HUES64 (cell line): ENCODE measurements at regions not wholly inside any gene's neighbourhood (a gene's known extent, or its start where the extent isn't known, plus 50 kb on each side); places are given as distances from the start of the nearest gene placed in this dataset.
"Not testable (repeated sequence)": the region's sequence is repeated elsewhere in the genome, so short reads cannot be mapped to it uniquely, and the experiment has no call there.

Experiments
- H3K27ac ChIP-seq: 2 replicates; pipeline ENCODE4 v1.7.0; 2013; ENCODE audit warnings: low read depth, low read length, inconsistent platforms
- H3K27me3 ChIP-seq: 2 replicates; pipeline ENCODE4 v1.6.1; 2013; ENCODE audit warnings: mild to moderate bottlenecking, low read length; ENCODE audit not compliant: insufficient read depth
- H3K36me3 ChIP-seq: 2 replicates; pipeline ENCODE4 v1.6.1; 2013; ENCODE audit warnings: mild to moderate bottlenecking, low read length; ENCODE audit not compliant: insufficient read depth
- H3K4me1 ChIP-seq: 2 replicates; pipeline ENCODE4 v1.6.1; 2013; ENCODE audit warnings: mild to moderate bottlenecking, low read length, moderate library complexity; ENCODE audit not compliant: insufficient read depth
- H3K4me3 ChIP-seq: 2 replicates; pipeline ENCODE4 v1.5.1; 2013; ENCODE audit warnings: mild to moderate bottlenecking, low read length, moderate library complexity
- H3K9ac ChIP-seq: 2 replicates; pipeline ENCODE4 v1.6.1; 2013; ENCODE audit warnings: mild to moderate bottlenecking, low read depth, low read length
- H3K9me3 ChIP-seq: 2 replicates; pipeline ENCODE4 v1.6.1; 2013; ENCODE audit warnings: low read depth, low read length; ENCODE audit not compliant: insufficient read depth
- WGBS: fragments of 150-250, 120-280 bp; methylation state at CpG from one replicate; pipeline ENCODE4 v1.1.7; 2013; ENCODE audit warnings: missing lambda C conversion rate; 5-methylcytosine and 5-hydroxymethylcytosine counted together

DNA sequence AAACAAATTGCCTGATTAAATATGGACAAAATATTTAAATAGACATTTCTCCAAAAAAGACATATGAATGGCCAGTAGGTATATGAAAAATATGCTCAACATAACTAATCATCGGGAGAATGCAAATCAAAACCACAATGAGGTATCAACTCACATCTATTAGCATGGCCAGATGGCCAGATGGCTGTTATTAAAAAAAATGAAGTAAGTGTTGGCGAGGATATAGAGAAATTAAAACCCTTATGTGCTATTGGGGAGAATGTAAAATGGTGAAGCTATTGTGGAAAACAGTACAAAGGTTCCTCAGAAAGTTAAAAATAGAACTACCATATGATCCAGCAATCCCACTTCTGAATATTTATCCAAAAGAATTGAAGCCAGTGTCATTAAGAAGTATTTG lies 272.3 kb upstream of the ZNF804A start:
- Histone ChIP-seq H3K9ac (no peak overlapping the region), H3K36me3 (no peaks in the 10 kb centered on the region), H3K4me1 (no peaks in the 10 kb centered on the region), H3K27ac (no peak overlapping the region), H3K4me3 (no peak overlapping the region), H3K27me3 (no peaks in the 10 kb centered on the region), H3K9me3 (no peaks in the 10 kb centered on the region)
- 98% methylated on average over 2 of the region's 2 CpGs for WGBS

- not testable (repeated sequence) for H3K4me3 ChIP-seq, H3K27ac ChIP-seq, H3K27me3 ChIP-seq, H3K9ac ChIP-seq, H3K9me3 ChIP-seq, H3K4me1 ChIP-seq, H3K36me3 ChIP-seq
- WGBS, result 88% methylated on average over 30 of the region's 30 CpGs
These were observed 270.5 kb upstream of the ZNF804A start for GRCh38 chr2:184327805-184328204.

DNA sequence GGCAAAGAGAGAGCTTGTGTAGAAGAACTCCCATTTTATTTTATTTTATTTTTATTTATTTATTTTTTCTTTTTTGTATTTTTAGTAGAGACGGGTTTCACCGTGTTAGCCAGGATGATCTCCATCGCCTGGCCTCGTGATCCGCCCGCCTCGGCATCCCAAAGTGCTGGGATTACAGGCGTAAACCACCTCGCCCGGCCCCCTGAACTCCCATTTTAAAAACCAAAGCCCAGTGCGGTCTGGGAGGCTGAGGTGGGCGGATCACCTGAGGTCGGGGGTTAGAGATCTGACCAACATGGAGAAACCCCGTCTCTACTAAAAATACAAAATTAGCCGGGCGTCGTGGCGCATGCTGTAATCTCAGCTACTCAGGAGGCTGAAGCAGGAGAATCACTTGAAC lies 267.8 kb upstream of the ZNF804A start:
- H3K27me3 ChIP-seq, result peaks cover 14% of the 10 kb centered on the region
- H3K9ac ChIP-seq, H3K27ac ChIP-seq, H3K36me3 ChIP-seq, H3K4me1 ChIP-seq, H3K9me3 ChIP-seq, H3K4me3 ChIP-seq: not testable (repeated sequence)
- WGBS, result 96% methylated on average over 18 of the region's 18 CpGs

DNA sequence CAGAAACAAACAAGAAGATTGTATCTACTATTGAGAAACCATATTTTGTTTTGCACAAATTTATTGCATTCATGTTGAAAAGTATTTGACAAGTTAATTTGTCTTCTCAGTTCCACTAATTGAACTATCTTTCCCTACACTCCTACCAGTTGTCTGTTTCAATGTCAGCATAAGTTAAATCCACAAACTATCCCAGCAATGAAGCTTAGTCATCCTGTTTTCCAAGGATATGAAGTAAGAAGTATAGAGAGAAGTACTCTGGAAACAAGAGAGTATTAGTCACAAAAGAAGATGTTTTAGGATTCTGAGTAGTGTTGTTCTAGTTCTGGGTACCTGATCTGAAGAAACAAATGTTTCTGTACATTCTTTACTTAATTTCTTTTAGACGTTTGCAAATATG lies 261.6 kb upstream of the ZNF804A start:
- Histone ChIP-seq H3K9me3 (no peaks in the 10 kb centered on the region), H3K27ac (no peak overlapping the region), H3K27me3 (peaks cover 73% of the 10 kb centered on the region), H3K9ac (no peak overlapping the region), H3K4me1 (peaks cover 21% of the 10 kb centered on the region; the same call in 1 of the 2 replicates), H3K4me3 (no peak overlapping the region), H3K36me3 (no peaks in the 10 kb centered on the region)
- 60% methylated on average over 1 of the region's 1 CpG for WGBS

DNA sequence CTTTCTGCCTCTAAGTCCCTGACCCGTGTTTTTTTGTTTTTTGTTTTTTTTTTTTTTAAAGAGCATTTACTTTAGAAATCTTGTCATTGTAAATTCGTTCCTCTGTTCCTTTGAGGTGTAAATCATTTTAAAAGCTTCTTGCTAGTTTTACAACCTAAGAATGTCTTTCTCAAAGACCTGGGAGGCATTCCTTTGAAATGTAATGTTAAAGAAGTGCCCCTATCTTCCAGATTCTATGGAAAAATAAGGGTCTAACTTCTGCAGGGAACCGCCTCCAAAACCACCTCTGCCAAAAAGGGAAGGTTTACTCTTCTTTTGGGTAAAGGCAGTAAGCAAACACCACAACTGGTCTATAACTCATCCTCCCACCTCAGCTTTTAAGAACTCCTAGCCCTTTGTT lies 259.6 kb upstream of the ZNF804A start:
- Histone ChIP-seq H3K9ac (no peak overlapping the region), H3K27me3 (peaks cover 77% of the 10 kb centered on the region), H3K27ac (no peak overlapping the region), H3K9me3 (no peaks in the 10 kb centered on the region), H3K36me3 (no peaks in the 10 kb centered on the region), H3K4me1 (peaks cover 27% of the 10 kb centered on the region), H3K4me3 (no peak overlapping the region)
- 0% methylated on average over 2 of the region's 3 CpGs for WGBS

DNA sequence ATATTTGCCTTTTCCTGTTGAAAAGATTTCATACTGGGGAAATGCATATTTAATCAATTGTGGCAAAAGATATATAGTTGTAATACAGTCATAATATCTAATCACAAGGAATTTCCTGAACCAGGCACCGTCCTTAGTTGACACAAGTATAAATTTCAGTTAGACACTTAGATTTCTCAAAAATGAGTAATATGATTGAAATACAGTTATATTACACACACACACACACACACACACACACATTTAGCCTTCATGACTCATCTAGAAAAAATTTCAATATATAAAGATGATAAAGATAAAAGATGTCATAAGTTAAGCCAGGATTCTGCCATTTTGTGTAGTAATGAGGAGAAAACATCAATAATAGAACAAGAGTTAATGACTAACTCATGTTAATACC lies 258.4 kb upstream of the ZNF804A start:
- Histone ChIP-seq H3K4me3 (no peak overlapping the region), H3K9me3 (no peaks in the 10 kb centered on the region), H3K27me3 (peaks cover 77% of the 10 kb centered on the region), H3K27ac (no peak overlapping the region), H3K4me1 (peaks cover 27% of the 10 kb centered on the region), H3K36me3 (no peaks in the 10 kb centered on the region), H3K9ac (no peak overlapping the region)
- no CpG with 5 or more reads among the region's 1 CpG for WGBS

DNA sequence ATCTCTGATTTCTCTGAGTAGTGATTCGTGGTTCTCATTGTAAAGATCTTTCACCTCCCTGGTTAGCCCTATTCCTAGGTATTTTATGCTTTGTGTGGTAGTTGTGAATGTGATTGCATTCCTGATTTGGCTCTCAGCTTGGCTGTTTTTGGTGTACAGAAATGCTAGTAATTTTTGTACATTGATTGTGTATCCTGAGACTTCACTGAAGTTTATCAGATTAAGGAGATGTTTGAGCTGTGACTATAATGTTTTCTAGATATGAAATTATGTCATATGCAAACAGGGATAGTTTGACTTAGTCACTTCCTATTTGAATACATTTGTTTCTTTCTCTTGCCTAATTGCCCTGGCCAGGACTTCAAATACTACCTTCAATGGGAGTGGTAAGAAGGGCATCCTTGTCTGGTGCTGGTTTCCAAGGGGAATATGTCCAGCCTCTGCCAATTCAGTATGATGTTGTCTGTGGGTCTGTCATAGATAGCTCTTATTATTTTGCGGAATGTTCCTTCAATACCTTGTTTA lies 251.9 kb upstream of the ZNF804A start:
- Histone ChIP-seq H3K9ac (no peak overlapping the region), H3K4me1 (peaks cover 6% of the 10 kb centered on the region; the same call in 1 of the 2 replicates), H3K4me3 (no peak overlapping the region), H3K27me3 (peaks cover 18% of the 10 kb centered on the region), H3K36me3 (no peaks in the 10 kb centered on the region), H3K27ac (no peak overlapping the region), H3K9me3 (no peaks in the 10 kb centered on the region)
- 84% methylated on average over 2 of the region's 2 CpGs for WGBS

DNA sequence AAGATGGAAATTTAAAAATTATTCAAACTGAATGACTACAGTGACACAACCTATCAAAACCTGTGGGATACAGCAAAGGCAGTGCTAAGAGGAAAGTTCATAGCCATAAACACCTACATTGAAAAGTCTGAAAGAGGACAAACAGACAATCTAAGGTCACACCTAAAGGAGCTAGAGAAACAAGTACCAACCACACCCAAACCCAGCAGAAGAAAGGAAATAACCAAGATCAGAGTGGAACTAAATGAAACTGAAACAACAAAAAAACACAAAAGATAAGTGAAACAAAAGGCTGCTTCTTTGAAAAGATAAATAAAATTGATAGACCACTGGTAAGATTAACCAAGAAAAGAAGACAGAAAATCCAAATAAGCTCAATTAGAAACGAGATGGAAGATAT lies 247.2 kb upstream of the ZNF804A start:
- H3K27ac ChIP-seq, result no peak overlapping the region
- H3K4me1 ChIP-seq, result no peaks in the 10 kb centered on the region
- H3K9me3 ChIP-seq, result no peaks in the 10 kb centered on the region
- no peak overlapping the region for H3K9ac ChIP-seq
- no peaks in the 10 kb centered on the region for H3K36me3 ChIP-seq
- H3K27me3 ChIP-seq, result no peaks in the 10 kb centered on the region
- WGBS, result 100% methylated on average over 1 of the region's 1 CpG
- no peak overlapping the region for H3K4me3 ChIP-seq

DNA sequence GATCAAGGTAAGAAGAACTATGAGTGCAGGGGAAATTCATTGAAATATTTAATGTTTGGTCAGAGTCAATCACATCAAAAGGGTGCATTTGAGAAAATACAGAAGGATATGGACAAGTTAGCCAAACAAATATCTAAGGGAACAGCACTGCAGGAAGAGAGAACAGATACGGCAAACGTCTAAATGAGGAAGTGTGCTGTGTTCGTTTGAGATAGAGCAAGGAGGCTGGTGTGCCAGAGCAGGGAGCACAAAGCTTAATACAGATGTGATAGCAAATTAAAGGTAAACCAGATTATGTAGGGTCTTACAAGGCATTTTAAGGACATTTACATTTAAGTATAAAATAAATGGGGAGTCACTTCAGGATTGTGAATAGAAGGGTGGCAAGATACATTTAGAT lies 241.3 kb upstream of the ZNF804A start:
- 85% methylated on average over 3 of the region's 3 CpGs for WGBS

GRCh38 chr2:184359379-184359778 lies 238.9 kb upstream of the ZNF804A start:
- Histone ChIP-seq H3K9ac (no peak overlapping the region), H3K36me3 (no peaks in the 10 kb centered on the region), H3K4me3 (no peak overlapping the region), H3K9me3 (no peaks in the 10 kb centered on the region), H3K27ac (no peak overlapping the region), H3K27me3 (no peaks in the 10 kb centered on the region), H3K4me1 (no peaks in the 10 kb centered on the region)
- WGBS, result 85% methylated on average over 2 of the region's 2 CpGs

More for the DNA sequence above, 241.3 kb upstream of the ZNF804A start:
- no peaks in the 10 kb centered on the region for H3K9me3 ChIP-seq
- no peaks in the 10 kb centered on the region for H3K4me1 ChIP-seq
- no peak overlapping the region for H3K4me3 ChIP-seq
- no peak overlapping the region for H3K9ac ChIP-seq
- H3K27me3 ChIP-seq, result no peaks in the 10 kb centered on the region
- H3K27ac ChIP-seq, result no peak overlapping the region
- H3K36me3 ChIP-seq, result no peaks in the 10 kb centered on the region

- Histone ChIP-seq H3K27ac (no peak overlapping the region), H3K4me3 (no peak overlapping the region), H3K36me3 (no peaks in the 10 kb centered on the region), H3K4me1 (no peaks in the 10 kb centered on the region), H3K9ac (no peak overlapping the region), H3K27me3 (no peaks in the 10 kb centered on the region), H3K9me3 (no peaks in the 10 kb centered on the region)
- WGBS, result 90% methylated on average over 4 of the region's 5 CpGs
These were observed 235.1 kb upstream of the ZNF804A start for GRCh38 chr2:184363213-184363612.

DNA sequence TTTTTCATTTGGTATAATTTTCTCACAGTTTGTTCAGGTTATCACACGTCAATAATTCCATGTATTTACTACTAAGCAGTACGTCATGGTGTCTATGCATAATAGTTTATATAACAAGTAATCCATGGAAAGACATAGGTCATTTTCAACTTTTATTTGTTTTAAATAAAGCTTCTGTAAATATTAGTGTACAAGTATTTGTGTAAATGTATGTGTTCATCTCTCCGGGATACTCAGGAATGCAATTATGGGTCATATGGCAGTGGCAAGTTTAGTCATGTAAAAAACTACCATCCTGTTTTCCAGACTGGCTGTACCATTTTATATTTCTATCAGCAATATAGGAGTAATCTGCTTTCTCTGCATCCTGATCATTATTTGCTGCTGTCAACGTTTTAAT lies 231.1 kb upstream of the ZNF804A start:
- WGBS, result 90% methylated on average over 2 of the region's 4 CpGs
- H3K4me3 ChIP-seq, result no peak overlapping the region

More for the DNA sequence above, 231.1 kb upstream of the ZNF804A start:
- H3K9ac ChIP-seq, result no peak overlapping the region
- H3K9me3 ChIP-seq, result no peaks in the 10 kb centered on the region
- no peaks in the 10 kb centered on the region for H3K27me3 ChIP-seq
- no peaks in the 10 kb centered on the region for H3K36me3 ChIP-seq
- H3K27ac ChIP-seq, result no peak overlapping the region
- peaks cover 6% of the 10 kb centered on the region for H3K4me1 ChIP-seq
